ENCODE measurements at regions not wholly inside any gene's neighbourhood (a gene's known extent, or its start where the extent isn't known, plus 50 kb on each side); places are given as distances from the start of the nearest gene placed in this dataset.
"Not testable (repeated sequence)": the region's sequence is repeated elsewhere in the genome, so short reads cannot be mapped to it uniquely, and the experiment has no call there.

- Histone ChIP-seq H3K9ac (no peak overlapping the region), H3K4me1 (peaks cover 18% of the 10 kb centered on the region), H3K4me2 (no peak overlapping the region), H3K27me3 (no peaks in the 10 kb centered on the region), H3K9me3 (no peaks in the 10 kb centered on the region), H4K20me1 (no peaks in the 10 kb centered on the region), H3K36me3 (no peaks in the 10 kb centered on the region), H3K4me3 (no peak overlapping the region), H3K27ac (no peak overlapping the region)
- TF ChIP-seq Cebpa-rat (IDR thresholded peaks at IDR 0.05): no peak
Measured at GRCh38 chr5:68682400-68683160, 411.2 kb upstream of the SLC30A5 start.

- H3K27ac ChIP-seq: no peak overlapping the region
- no peak overlapping the region for H3K4me2 ChIP-seq
Measured at GRCh38 chr5:68683632-68684036, 410.2 kb upstream of the SLC30A5 start.

GRCh38 chr5:68685863-68686262, 408.0 kb upstream of the SLC30A5 start:
- Histone ChIP-seq H3K9me3 (no peaks in the 10 kb centered on the region), H3K36me3 (no peaks in the 10 kb centered on the region), H3K27ac (no peak overlapping the region), H3K9ac (no peak overlapping the region), H3K4me3 (no peak overlapping the region), H3K4me1 (no peaks in the 10 kb centered on the region), H3K27me3 (no peaks in the 10 kb centered on the region), H4K20me1 (no peaks in the 10 kb centered on the region), H3K4me2 (no peak overlapping the region)
- TF ChIP-seq Cebpa-rat (IDR thresholded peaks at IDR 0.05): no peak

More at GRCh38 chr5:68683632-68684036, 410.2 kb upstream of the SLC30A5 start:
- Histone ChIP-seq H3K36me3 (no peaks in the 10 kb centered on the region), H3K27me3 (no peaks in the 10 kb centered on the region), H3K9ac (no peak overlapping the region), H3K4me3 (no peak overlapping the region), H3K9me3 (no peaks in the 10 kb centered on the region), H3K4me1 (peaks cover 17% of the 10 kb centered on the region), H4K20me1 (no peaks in the 10 kb centered on the region)
- no peak for TF ChIP-seq Cebpa-rat (IDR thresholded peaks at IDR 0.05)

GRCh38 chr5:68688547-68688946, 405.3 kb upstream of the SLC30A5 start:
- no peak overlapping the region for H3K27ac ChIP-seq
- no peaks in the 10 kb centered on the region for H4K20me1 ChIP-seq
- no peaks in the 10 kb centered on the region for H3K4me1 ChIP-seq
- peaks cover 8% of the 10 kb centered on the region; the same call in 1 of the 2 replicates for H3K9me3 ChIP-seq
- no peaks in the 10 kb centered on the region for H3K36me3 ChIP-seq
- H3K9ac ChIP-seq: no peak overlapping the region
- no peaks in the 10 kb centered on the region for H3K27me3 ChIP-seq
- no peak overlapping the region for H3K4me3 ChIP-seq
- TF ChIP-seq Cebpa-rat (IDR thresholded peaks at IDR 0.05): no peak
- no peak overlapping the region for H3K4me2 ChIP-seq

GRCh38 chr5:68689010-68689409, 404.8 kb upstream of the SLC30A5 start:
- TF ChIP-seq Cebpa-rat (IDR thresholded peaks at IDR 0.05): no peak
- no peak overlapping the region for H3K4me3 ChIP-seq
- no peak overlapping the region for H3K9ac ChIP-seq
- no peaks in the 10 kb centered on the region for H3K27me3 ChIP-seq
- H3K4me1 ChIP-seq: no peaks in the 10 kb centered on the region
- H3K27ac ChIP-seq: no peak overlapping the region
- H3K36me3 ChIP-seq: no peaks in the 10 kb centered on the region
- peaks cover 8% of the 10 kb centered on the region; the same call in 1 of the 2 replicates for H3K9me3 ChIP-seq
- no peak overlapping the region for H3K4me2 ChIP-seq
- no peaks in the 10 kb centered on the region for H4K20me1 ChIP-seq

GRCh38 chr5:68691874-68692273, 401.9 kb upstream of the SLC30A5 start:
- H3K9ac ChIP-seq, H3K4me2 ChIP-seq, H3K27me3 ChIP-seq, H3K9me3 ChIP-seq, H3K4me1 ChIP-seq, H3K36me3 ChIP-seq, H3K27ac ChIP-seq, H3K4me3 ChIP-seq, H4K20me1 ChIP-seq: not testable (repeated sequence)

GRCh38 chr5:68698025-68698940, 395.5 kb upstream of the SLC30A5 start:
- Histone ChIP-seq H3K27ac (no peak overlapping the region), H3K9ac (no peak overlapping the region), H3K36me3 (no peaks in the 10 kb centered on the region), H3K9me3 (no peaks in the 10 kb centered on the region), H4K20me1 (no peaks in the 10 kb centered on the region), H3K4me1 (no peaks in the 10 kb centered on the region), H3K4me3 (no peak overlapping the region), H3K27me3 (no peaks in the 10 kb centered on the region), H3K4me2 (no peak overlapping the region)
- TF ChIP-seq Cebpa-rat (IDR thresholded peaks at IDR 0.05): no peak

GRCh38 chr5:68699966-68700365, 393.8 kb upstream of the SLC30A5 start:
- no peak overlapping the region for H3K4me2 ChIP-seq
- H3K9me3 ChIP-seq: no peaks in the 10 kb centered on the region
- TF ChIP-seq Cebpa-rat (IDR thresholded peaks at IDR 0.05): no peak
- no peaks in the 10 kb centered on the region for H3K4me1 ChIP-seq
- H3K4me3 ChIP-seq: no peak overlapping the region
- H4K20me1 ChIP-seq: no peaks in the 10 kb centered on the region
- no peaks in the 10 kb centered on the region for H3K27me3 ChIP-seq
- H3K9ac ChIP-seq: no peak overlapping the region
- no peak overlapping the region for H3K27ac ChIP-seq
- H3K36me3 ChIP-seq: no peaks in the 10 kb centered on the region

GRCh38 chr5:68707575-68707974, 386.2 kb upstream of the SLC30A5 start:
- no peaks in the 10 kb centered on the region for H3K36me3 ChIP-seq

More at GRCh38 chr5:68707575-68707974, 386.2 kb upstream of the SLC30A5 start:
- H3K27ac ChIP-seq: no peak overlapping the region
- no peaks in the 10 kb centered on the region for H3K27me3 ChIP-seq
- no peak for TF ChIP-seq Cebpa-rat (IDR thresholded peaks at IDR 0.05)
- H4K20me1 ChIP-seq: no peaks in the 10 kb centered on the region
- H3K4me2 ChIP-seq: no peak overlapping the region
- H3K4me3 ChIP-seq: no peak overlapping the region
- H3K4me1 ChIP-seq: peaks cover 38% of the 10 kb centered on the region
- no peaks in the 10 kb centered on the region for H3K9me3 ChIP-seq
- H3K9ac ChIP-seq: no peak overlapping the region
